HepG2 (cell line): ENCODE measurements at regions not wholly inside any gene's neighbourhood (a gene's known extent, or its start where the extent isn't known, plus 50 kb on each side); places are given as distances from the start of the nearest gene placed in this dataset.

Experiments
- ATAC-seq: fragments of 200-7000 bp; cut with Tn5 transposase; 3 replicates; pipeline ENCODE4 v1.9.1; 2020; ENCODE audit warnings: mild to moderate bottlenecking, moderate library complexity
- BruUV-seq: library from RNA; stranded (reverse); fragments of 400-500 nt; replicated peaks from 2 replicates; lab custom pipeline; 2021; lab: Mats Ljungman, UMichigan
- CTCF ChIA-PET: fragments of 300-600 bp; formaldehyde crosslinking; extraction: SDS; loops from one replicate; lab custom pipeline; 2021; ENCODE audit warnings: low total read pairs, inconsistent platforms, low intra/inter-chr PET ratio; lab: Yijun Ruan, JAX
- POLR2A ChIA-PET: fragments of 350-600 bp; sonication (Branson Sonifier 250); formaldehyde crosslinking; loops from one replicate; lab custom pipeline; 2020; ENCODE audit warnings: antibody characterized with exemption, inconsistent platforms; lab: Yijun Ruan, JAX
- DNase-seq: peaks from one replicate; pipeline ENCODE4 v3.0.0-alpha.2; 2015; ENCODE audit warnings: low spot score
- FAIRE-seq: peaks from 3 replicates; lab custom pipeline; 2011; peaks lifted over from hg19 to GRCh38; lab: Jason Lieb, UNC
- H2AFZ ChIP-seq: one replicate; pipeline ENCODE4 v1.6.1; 2011; ENCODE audit warnings: low read length, inconsistent platforms
- H3K27ac ChIP-seq: fragments of 300-600 bp; 3 replicates; pipeline ENCODE4 v1.8.0; 2011; ENCODE audit warnings: mixed run types, mild to moderate bottlenecking, mixed read lengths, low read length, inconsistent platforms; ENCODE audit not compliant: insufficient read depth; ENCODE audit errors: extremely low read length
- H3K27me3 ChIP-seq, 2 experiments: fragments of 200-600 bp in 1 of 2; 2 replicates in 1 of 2; 3 replicates in 1 of 2; pipeline versions ENCODE4 v1.6.0 to v1.8.0; 2011; ENCODE audit warnings: low read length in 2 of 2, mild to moderate bottlenecking in 2 of 2, moderate library complexity in 2 of 2, inconsistent platforms in 1 of 2; ENCODE audit not compliant: insufficient read depth in 2 of 2, control insufficient read depth in 1 of 2
- H3K36me3 ChIP-seq, 2 experiments: fragments of 200-600 bp in 1 of 2; replicated peaks in 1 of 2; 2 replicates in 1 of 2; 3 replicates in 1 of 2; pipeline versions ENCODE4 v1.5.1 to v1.8.0; 2011; ENCODE audit warnings: low read length in 2 of 2, inconsistent platforms in 1 of 2; ENCODE audit not compliant: insufficient read depth in 2 of 2, control insufficient read depth in 1 of 2
- H3K4me1 ChIP-seq: 2 replicates; pipeline ENCODE4 v1.5.1; 2012; ENCODE audit warnings: low read length, inconsistent platforms; ENCODE audit not compliant: insufficient read depth
- H3K4me2 ChIP-seq: 2 replicates; pipeline ENCODE4 v1.6.0; 2011; ENCODE audit warnings: low read depth, low read length, inconsistent platforms
- H3K4me3 ChIP-seq, 3 experiments: fragments of 200-600 bp in 1 of 3; sonication (generic), shearing (Covaris generic) in 1 of 3; replicated peaks in 1 of 3; 2 replicates each; pipeline ENCODE4 v1.5.1; 2011 to 2016; ENCODE audit warnings: low read length in 3 of 3, inconsistent platforms in 2 of 3, low read depth in 2 of 3, mild to moderate bottlenecking in 2 of 3, control low read depth in 1 of 3, mixed read lengths in 1 of 3; ENCODE audit not compliant: insufficient read depth in 1 of 3
- H3K79me2 ChIP-seq: one replicate; pipeline ENCODE4 v1.6.1; 2011; ENCODE audit warnings: low read length, inconsistent platforms; ENCODE audit not compliant: insufficient read depth
- H3K9ac ChIP-seq: 2 replicates; pipeline ENCODE4 v1.6.0; 2011; ENCODE audit warnings: mild to moderate bottlenecking, low read depth, low read length, inconsistent platforms; ENCODE audit not compliant: insufficient read depth
- H3K9me3 ChIP-seq: 2 replicates; pipeline ENCODE4 v1.5.1; 2012; ENCODE audit warnings: mild to moderate bottlenecking, low read length
- H4K20me1 ChIP-seq: 2 replicates; pipeline ENCODE4 v1.6.0; 2011; ENCODE audit warnings: inconsistent platforms, mild to moderate bottlenecking, low read length, moderate library complexity; ENCODE audit not compliant: insufficient read depth
- FOSL1 ChIP-seq: sonication (generic); formaldehyde crosslinking; IDR thresholded peaks from 2 replicates; pipeline ENCODE4 v1.9.0; 2021; ENCODE audit warnings: missing genetic modification reagents, borderline replicate concordance
- HHEX ChIP-seq: IDR thresholded peaks from 2 replicates; pipeline ENCODE4 v1.6.1; 2016; ENCODE audit warnings: control low read depth
- JUNB ChIP-seq: sonication (generic); formaldehyde crosslinking; IDR thresholded peaks from 2 replicates; pipeline ENCODE4 v1.8.0; 2022; ENCODE audit warnings: missing genetic modification reagents, mild to moderate bottlenecking, borderline replicate concordance
- MATR3 ChIP-seq: sonication (generic); formaldehyde crosslinking; IDR thresholded peaks from 2 replicates; pipeline ENCODE4 v1.4.0; 2020; ENCODE audit warnings: missing genetic modification reagents
- NCOA2 ChIP-seq: sonication (generic); formaldehyde crosslinking; IDR thresholded peaks from 2 replicates; pipeline ENCODE4 v1.8.0; 2022; ENCODE audit warnings: inconsistent platforms
- NFATC3 ChIP-seq: sonication (generic); formaldehyde crosslinking; IDR thresholded peaks from 2 replicates; pipeline ENCODE4 v1.5.1; 2020; ENCODE audit warnings: mild to moderate bottlenecking, missing genetic modification reagents
- PHF5A ChIP-seq: IDR thresholded peaks from one replicate; pipeline ENCODE4 v1.6.1; 2018; ENCODE audit warnings: low read depth, missing genetic modification reagents; ENCODE audit not compliant: unreplicated experiment
- SPEN ChIP-seq: sonication (generic); formaldehyde crosslinking; IDR thresholded peaks from 2 replicates; pipeline ENCODE4 v1.5.1; 2020; ENCODE audit warnings: low read depth, mild to moderate bottlenecking, missing genetic modification reagents
- SRF ChIP-seq: IDR thresholded peaks from 2 replicates; pipeline ENCODE4 v1.6.1; 2011; ENCODE audit warnings: mild to moderate bottlenecking, low read depth, low read length, moderate library complexity
- ZNF224 ChIP-seq: sonication (generic); formaldehyde crosslinking; IDR thresholded peaks from 2 replicates; pipeline ENCODE4 v1.5.0; 2020; ENCODE audit warnings: mild to moderate bottlenecking, missing genetic modification reagents
- ZNF292 ChIP-seq: sonication (generic); formaldehyde crosslinking; IDR thresholded peaks from 2 replicates; pipeline ENCODE4 v1.8.1; 2022; ENCODE audit warnings: mild to moderate bottlenecking, low read depth, missing genetic modification reagents, borderline replicate concordance
- ZNF577 ChIP-seq: sonication (generic); formaldehyde crosslinking; IDR thresholded peaks from 2 replicates; pipeline ENCODE4 v1.4.0; 2020; ENCODE audit warnings: mild to moderate bottlenecking, low read depth, missing genetic modification reagents, borderline replicate concordance
- ZNF614 ChIP-seq: IDR thresholded peaks from 2 replicates; pipeline ENCODE4 v1.6.1; 2018; ENCODE audit warnings: missing biosample characterization, missing genetic modification reagents, inconsistent platforms, borderline replicate concordance
- WGBS: methylation state at CpG from one replicate; pipeline ENCODE4 v1.1.6; 2017; ENCODE audit warnings: low lambda C conversion rate; 5-methylcytosine and 5-hydroxymethylcytosine counted together
- in situ Hi-C: cut with HindIII; loops from 2 replicates; pipeline ENCODE4 v1.10.0; 2017; ENCODE audit warnings: low pct_unique_long_range_greater_than_20kb; ENCODE audit not compliant: extremely low pct_ligation_motif_present
- intact Hi-C: fragments of 100-400 bp; cut with micrococcal nuclease; formaldehyde crosslinking; loops from one replicate; pipeline ENCODE4 v1.10.0; 2022; ENCODE audit not compliant: unreplicated experiment
- TF ChIP-seq, protein P1 (sequence below): sonication (generic); formaldehyde crosslinking; IDR thresholded peaks from 2 replicates; pipeline ENCODE4 v1.4.0; 2020; ENCODE audit warnings: missing genetic modification reagents
- TF ChIP-seq, protein P2 (sequence below), 2 experiments: IDR thresholded peaks; 2 replicates each; pipeline ENCODE4 v1.6.1; 2011 to 2012; ENCODE audit warnings: low read length in 2 of 2, borderline replicate concordance in 1 of 2, low read depth in 1 of 2, mild to moderate bottlenecking in 1 of 2, moderate library complexity in 1 of 2

DNA sequence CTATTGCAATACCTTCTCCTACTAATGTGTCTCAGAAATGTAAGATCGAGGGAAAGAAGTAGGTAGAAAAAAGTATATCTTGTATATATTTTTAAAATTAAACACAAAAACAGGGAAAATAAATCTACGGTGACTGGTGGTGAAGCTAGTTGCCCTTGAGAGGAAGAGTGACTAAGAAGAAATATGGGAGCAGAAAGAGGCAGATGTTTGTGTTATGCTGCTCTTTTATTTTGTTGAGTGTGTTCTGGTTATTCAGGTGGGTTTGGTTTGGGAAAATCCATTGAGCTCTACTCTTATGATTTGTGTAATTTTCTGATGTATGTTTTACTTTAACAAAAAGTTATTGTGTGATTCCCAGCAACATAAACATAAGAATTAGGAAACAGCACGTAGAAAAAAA is 444.9 kb upstream of the B3GALT2 start (continued):
- TF ChIP-seq JUNB (no peak), SPEN (no peak), PHF5A (no peak), ZNF577 (CRISPR knock-in tag) (no peak), ZNF614 (CRISPR knock-in tag) (no peak), NFATC3 (no peak), MATR3 (CRISPR knock-in tag) (no peak)
- TF ChIP-seq, protein P1, sequence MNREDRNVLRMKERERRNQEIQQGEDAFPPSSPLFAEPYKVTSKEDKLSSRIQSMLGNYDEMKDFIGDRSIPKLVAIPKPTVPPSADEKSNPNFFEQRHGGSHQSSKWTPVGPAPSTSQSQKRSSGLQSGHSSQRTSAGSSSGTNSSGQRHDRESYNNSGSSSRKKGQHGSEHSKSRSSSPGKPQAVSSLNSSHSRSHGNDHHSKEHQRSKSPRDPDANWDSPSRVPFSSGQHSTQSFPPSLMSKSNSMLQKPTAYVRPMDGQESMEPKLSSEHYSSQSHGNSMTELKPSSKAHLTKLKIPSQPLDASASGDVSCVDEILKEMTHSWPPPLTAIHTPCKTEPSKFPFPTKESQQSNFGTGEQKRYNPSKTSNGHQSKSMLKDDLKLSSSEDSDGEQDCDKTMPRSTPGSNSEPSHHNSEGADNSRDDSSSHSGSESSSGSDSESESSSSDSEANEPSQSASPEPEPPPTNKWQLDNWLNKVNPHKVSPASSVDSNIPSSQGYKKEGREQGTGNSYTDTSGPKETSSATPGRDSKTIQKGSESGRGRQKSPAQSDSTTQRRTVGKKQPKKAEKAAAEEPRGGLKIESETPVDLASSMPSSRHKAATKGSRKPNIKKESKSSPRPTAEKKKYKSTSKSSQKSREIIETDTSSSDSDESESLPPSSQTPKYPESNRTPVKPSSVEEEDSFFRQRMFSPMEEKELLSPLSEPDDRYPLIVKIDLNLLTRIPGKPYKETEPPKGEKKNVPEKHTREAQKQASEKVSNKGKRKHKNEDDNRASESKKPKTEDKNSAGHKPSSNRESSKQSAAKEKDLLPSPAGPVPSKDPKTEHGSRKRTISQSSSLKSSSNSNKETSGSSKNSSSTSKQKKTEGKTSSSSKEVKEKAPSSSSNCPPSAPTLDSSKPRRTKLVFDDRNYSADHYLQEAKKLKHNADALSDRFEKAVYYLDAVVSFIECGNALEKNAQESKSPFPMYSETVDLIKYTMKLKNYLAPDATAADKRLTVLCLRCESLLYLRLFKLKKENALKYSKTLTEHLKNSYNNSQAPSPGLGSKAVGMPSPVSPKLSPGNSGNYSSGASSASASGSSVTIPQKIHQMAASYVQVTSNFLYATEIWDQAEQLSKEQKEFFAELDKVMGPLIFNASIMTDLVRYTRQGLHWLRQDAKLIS: no peak

GRCh38 chr1:193629875-193630274 is 443.5 kb upstream of the B3GALT2 start:
- H2AFZ ChIP-seq: no peak overlapping the region
- no peak overlapping the region for H3K4me3 ChIP-seq
- H3K79me2 ChIP-seq: no peaks in the 10 kb centered on the region
- 4% methylated on average over 3 of the region's 3 CpGs for WGBS
- POLR2A ChIA-PET: no interaction called here
- no peak overlapping the region for H3K27ac ChIP-seq
- no peak overlapping the region for H3K4me2 ChIP-seq
- DNase-seq: no peak
- H3K36me3 ChIP-seq: no peaks in the 10 kb centered on the region
- TF ChIP-seq ZNF224 (CRISPR knock-in tag) (no peak), ZNF292 (CRISPR knock-in tag) (no peak), FOSL1 (CRISPR knock-in tag) (no peak), HHEX (CRISPR knock-in tag) (no peak), SRF (no peak), NCOA2 (CRISPR knock-in tag) (no peak)
- TF ChIP-seq, protein P2, sequence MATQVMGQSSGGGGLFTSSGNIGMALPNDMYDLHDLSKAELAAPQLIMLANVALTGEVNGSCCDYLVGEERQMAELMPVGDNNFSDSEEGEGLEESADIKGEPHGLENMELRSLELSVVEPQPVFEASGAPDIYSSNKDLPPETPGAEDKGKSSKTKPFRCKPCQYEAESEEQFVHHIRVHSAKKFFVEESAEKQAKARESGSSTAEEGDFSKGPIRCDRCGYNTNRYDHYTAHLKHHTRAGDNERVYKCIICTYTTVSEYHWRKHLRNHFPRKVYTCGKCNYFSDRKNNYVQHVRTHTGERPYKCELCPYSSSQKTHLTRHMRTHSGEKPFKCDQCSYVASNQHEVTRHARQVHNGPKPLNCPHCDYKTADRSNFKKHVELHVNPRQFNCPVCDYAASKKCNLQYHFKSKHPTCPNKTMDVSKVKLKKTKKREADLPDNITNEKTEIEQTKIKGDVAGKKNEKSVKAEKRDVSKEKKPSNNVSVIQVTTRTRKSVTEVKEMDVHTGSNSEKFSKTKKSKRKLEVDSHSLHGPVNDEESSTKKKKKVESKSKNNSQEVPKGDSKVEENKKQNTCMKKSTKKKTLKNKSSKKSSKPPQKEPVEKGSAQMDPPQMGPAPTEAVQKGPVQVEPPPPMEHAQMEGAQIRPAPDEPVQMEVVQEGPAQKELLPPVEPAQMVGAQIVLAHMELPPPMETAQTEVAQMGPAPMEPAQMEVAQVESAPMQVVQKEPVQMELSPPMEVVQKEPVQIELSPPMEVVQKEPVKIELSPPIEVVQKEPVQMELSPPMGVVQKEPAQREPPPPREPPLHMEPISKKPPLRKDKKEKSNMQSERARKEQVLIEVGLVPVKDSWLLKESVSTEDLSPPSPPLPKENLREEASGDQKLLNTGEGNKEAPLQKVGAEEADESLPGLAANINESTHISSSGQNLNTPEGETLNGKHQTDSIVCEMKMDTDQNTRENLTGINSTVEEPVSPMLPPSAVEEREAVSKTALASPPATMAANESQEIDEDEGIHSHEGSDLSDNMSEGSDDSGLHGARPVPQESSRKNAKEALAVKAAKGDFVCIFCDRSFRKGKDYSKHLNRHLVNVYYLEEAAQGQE (IDR thresholded peaks at IDR 0.05; ENCODE audit: borderline replicate concordance in 1 of 2, low read depth in 1 of 2, low read length in 2 of 2): no peak
- no peak for ATAC-seq
- intact Hi-C loops: no loop called here
- BruUV-seq: no TSS peak
- no peaks in the 10 kb centered on the region for H4K20me1 ChIP-seq
- FAIRE-seq: no peak
- in situ Hi-C loops: no loop called here
- no peaks in the 10 kb centered on the region for H3K4me1 ChIP-seq
- no peaks in the 10 kb centered on the region for H3K9me3 ChIP-seq
- H3K9ac ChIP-seq: no peak overlapping the region
- H3K27me3 ChIP-seq: no peaks in the 10 kb centered on the region
- CTCF ChIA-PET: no interaction called here
